ENCODE measurements at regions not wholly inside any gene's neighbourhood (a gene's known extent, or its start where the extent isn't known, plus 50 kb on each side); places are given as distances from the start of the nearest gene placed in this dataset.

GRCh38 chr16:65648101-65648500 lies 526.2 kb upstream of the CDH11 start:
- intact Hi-C loops (cut with DNase I; ENCODE audit: low total_unique reads) = no loop called here

GRCh38 chr16:65644821-65645220 lies 523.0 kb upstream of the CDH11 start:
- Histone ChIP-seq H3K9me3 (no peaks in the 10 kb centered on the region), H3K4me3 (no peak overlapping the region), H3K36me3 (no peaks in the 10 kb centered on the region), H3K27ac (no peak overlapping the region), H3K27me3 (no peaks in the 10 kb centered on the region), H3K4me1 (no peaks in the 10 kb centered on the region)
- intact Hi-C loops (cut with DNase I; ENCODE audit: low total_unique reads) = no loop called here
- no peak for DNase-seq (ENCODE audit: low spot score in 2 of 2)
- TF ChIP-seq POLR2AphosphoS5 (IDR thresholded peaks at IDR 0.05) (no peak), POLR2A (IDR thresholded peaks at IDR 0.05) (no peak)
- TF ChIP-seq, protein P1, sequence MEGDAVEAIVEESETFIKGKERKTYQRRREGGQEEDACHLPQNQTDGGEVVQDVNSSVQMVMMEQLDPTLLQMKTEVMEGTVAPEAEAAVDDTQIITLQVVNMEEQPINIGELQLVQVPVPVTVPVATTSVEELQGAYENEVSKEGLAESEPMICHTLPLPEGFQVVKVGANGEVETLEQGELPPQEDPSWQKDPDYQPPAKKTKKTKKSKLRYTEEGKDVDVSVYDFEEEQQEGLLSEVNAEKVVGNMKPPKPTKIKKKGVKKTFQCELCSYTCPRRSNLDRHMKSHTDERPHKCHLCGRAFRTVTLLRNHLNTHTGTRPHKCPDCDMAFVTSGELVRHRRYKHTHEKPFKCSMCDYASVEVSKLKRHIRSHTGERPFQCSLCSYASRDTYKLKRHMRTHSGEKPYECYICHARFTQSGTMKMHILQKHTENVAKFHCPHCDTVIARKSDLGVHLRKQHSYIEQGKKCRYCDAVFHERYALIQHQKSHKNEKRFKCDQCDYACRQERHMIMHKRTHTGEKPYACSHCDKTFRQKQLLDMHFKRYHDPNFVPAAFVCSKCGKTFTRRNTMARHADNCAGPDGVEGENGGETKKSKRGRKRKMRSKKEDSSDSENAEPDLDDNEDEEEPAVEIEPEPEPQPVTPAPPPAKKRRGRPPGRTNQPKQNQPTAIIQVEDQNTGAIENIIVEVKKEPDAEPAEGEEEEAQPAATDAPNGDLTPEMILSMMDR (IDR thresholded peaks at IDR 0.05) = no peak

More at GRCh38 chr16:65648101-65648500, 526.2 kb upstream of the CDH11 start:
- Histone ChIP-seq H3K27me3 (no peaks in the 10 kb centered on the region), H3K9me3 (no peaks in the 10 kb centered on the region), H3K4me3 (no peak overlapping the region), H3K27ac (no peak overlapping the region), H3K4me1 (no peaks in the 10 kb centered on the region), H3K36me3 (no peaks in the 10 kb centered on the region)
- TF ChIP-seq POLR2AphosphoS5 (IDR thresholded peaks at IDR 0.05) = no peak
- TF ChIP-seq, protein P1 (IDR thresholded peaks at IDR 0.05) = no peak
- DNase-seq (ENCODE audit: low spot score in 2 of 2) = no peak

- Histone ChIP-seq H3K9me3 (no peaks in the 10 kb centered on the region), H3K27me3 (no peaks in the 10 kb centered on the region), H3K4me1 (no peaks in the 10 kb centered on the region), H3K36me3 (no peaks in the 10 kb centered on the region), H3K27ac (no peak overlapping the region), H3K4me3 (no peak overlapping the region)
- TF ChIP-seq POLR2A (IDR thresholded peaks at IDR 0.05) (no peak), POLR2AphosphoS5 (IDR thresholded peaks at IDR 0.05) (no peak)
- TF ChIP-seq, protein P1 (IDR thresholded peaks at IDR 0.05) = no peak
- intact Hi-C loops (cut with DNase I; ENCODE audit: low total_unique reads) = no loop called here
- DNase-seq (ENCODE audit: low spot score in 2 of 2) = no peak
These were observed 520.0 kb upstream of the CDH11 start for GRCh38 chr16:65641762-65642289.

DNA sequence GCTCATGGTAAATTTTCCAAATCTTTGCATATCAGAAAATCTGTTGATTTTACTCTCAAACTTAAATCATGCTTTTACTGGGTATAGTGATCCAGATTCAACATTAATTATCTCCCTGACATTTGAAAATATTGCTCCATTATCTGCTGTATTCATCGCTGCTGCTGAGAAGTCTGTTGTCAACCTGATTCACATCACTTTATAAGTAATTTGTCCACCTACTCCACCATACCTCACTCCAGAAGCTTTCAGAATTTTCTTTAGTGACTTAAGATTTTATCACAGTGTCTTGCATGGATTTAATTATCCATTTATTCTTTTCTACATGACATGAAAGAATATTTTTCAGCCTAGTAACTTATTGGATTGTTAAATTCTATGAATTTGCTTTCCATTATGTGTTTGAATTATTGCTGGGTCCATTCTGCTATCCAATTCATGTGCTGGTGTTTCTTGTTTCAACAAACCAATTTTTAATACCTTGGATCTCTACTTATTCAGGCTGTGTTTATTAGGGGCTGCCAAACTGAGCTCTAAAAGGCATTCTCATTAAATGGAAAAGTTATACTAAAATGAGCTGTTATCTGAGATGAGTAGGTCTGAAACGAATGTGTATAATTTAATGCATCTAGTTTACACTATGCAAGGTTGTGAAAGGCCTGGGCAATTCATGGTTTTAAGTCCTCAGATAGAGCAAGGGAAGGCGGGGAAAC lies 519.3 kb upstream of the CDH11 start:
- no peak for DNase-seq (ENCODE audit: low spot score in 2 of 2)
- Histone ChIP-seq H3K27ac (no peak overlapping the region), H3K4me3 (no peak overlapping the region), H3K4me1 (no peaks in the 10 kb centered on the region), H3K9me3 (no peaks in the 10 kb centered on the region), H3K27me3 (no peaks in the 10 kb centered on the region), H3K36me3 (no peaks in the 10 kb centered on the region)
- TF ChIP-seq POLR2AphosphoS5 (IDR thresholded peaks at IDR 0.05) (no peak), POLR2A (IDR thresholded peaks at IDR 0.05) (no peak)
- TF ChIP-seq, protein P1 (IDR thresholded peaks at IDR 0.05) = no peak
- intact Hi-C loops (cut with DNase I; ENCODE audit: low total_unique reads) = no loop called here

GRCh38 chr16:65634833-65635232 lies 513.0 kb upstream of the CDH11 start:
- H3K9me3 ChIP-seq = no peaks in the 10 kb centered on the region
- intact Hi-C loops (cut with DNase I; ENCODE audit: low total_unique reads) = no loop called here
- DNase-seq (ENCODE audit: low spot score in 2 of 2) = no peak
- H3K4me1 ChIP-seq = no peaks in the 10 kb centered on the region
- H3K27me3 ChIP-seq = no peaks in the 10 kb centered on the region
- no peak for TF ChIP-seq POLR2A (IDR thresholded peaks at IDR 0.05)
- TF ChIP-seq, protein P1 (IDR thresholded peaks at IDR 0.05) = no peak
- TF ChIP-seq POLR2AphosphoS5 (IDR thresholded peaks at IDR 0.05) = no peak
- no peak overlapping the region for H3K4me3 ChIP-seq
- H3K27ac ChIP-seq = no peak overlapping the region
- H3K36me3 ChIP-seq = no peaks in the 10 kb centered on the region

Data from breast epithelium (tissue), 4 donors.